Liver (tissue), 2 donors: ENCODE measurements at regions not wholly inside any gene's neighbourhood (a gene's known extent, or its start where the extent isn't known, plus 50 kb on each side); places are given as distances from the start of the nearest gene placed in this dataset.

ENCODE experiments used
- CTCF ChIP-seq: fragments of 150-350 bp; IDR thresholded peaks from 2 replicates; pipeline ENCODE4 v1.5.1; 2017; ENCODE audit warnings: improper control_type of control experiment, low read depth, low read length; ENCODE audit not compliant: missing input control
- YY1 ChIP-seq: IDR thresholded peaks from 2 replicates; pipeline ENCODE4 v1.6.1; 2016; ENCODE audit warnings: antibody characterized with exemption, mild to moderate bottlenecking
- donor health status: healthy.

GRCh38 chr4:32847461-32847860 lies 2127.3 kb downstream of the PCDH7 start:
- TF ChIP-seq CTCF: no peak
- TF ChIP-seq YY1: no peak
